Epithelial cell of prostate (primary cell): ENCODE measurements at regions not wholly inside any gene's neighbourhood (a gene's known extent, or its start where the extent isn't known, plus 50 kb on each side); places are given as distances from the start of the nearest gene placed in this dataset.

Source experiments
- DNase-seq: peaks from one replicate; pipeline ENCODE4 v3.0.0-alpha.2; 2011; ENCODE audit warnings: low read depth, low spot score
- H3K27ac ChIP-seq: fragments of 450-650 bp; 2 replicates; pipeline ENCODE4 v1.5.1; 2017; ENCODE audit warnings: mild to moderate bottlenecking

DNA sequence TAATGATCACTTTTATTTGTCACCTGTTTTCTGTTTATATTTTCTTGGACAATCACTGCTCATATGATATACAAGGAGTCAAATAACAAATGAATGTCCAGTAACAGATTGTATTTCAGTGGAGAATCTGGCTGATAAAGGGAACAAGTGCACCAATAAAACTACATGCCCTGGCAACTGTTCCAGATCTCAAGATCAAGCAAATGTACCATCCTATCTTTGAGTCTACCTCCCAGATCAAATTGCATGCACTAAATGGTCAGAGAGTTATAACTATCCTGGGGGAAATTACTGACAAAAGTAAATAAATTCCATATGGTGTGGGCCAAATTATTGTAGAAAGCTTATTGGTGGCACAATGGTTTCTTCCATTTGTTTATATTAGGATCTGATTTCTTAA, 452.8 kb downstream of the MBD2 start:
- H3K27ac ChIP-seq = no peak overlapping the region
- no peak for DNase-seq

DNA sequence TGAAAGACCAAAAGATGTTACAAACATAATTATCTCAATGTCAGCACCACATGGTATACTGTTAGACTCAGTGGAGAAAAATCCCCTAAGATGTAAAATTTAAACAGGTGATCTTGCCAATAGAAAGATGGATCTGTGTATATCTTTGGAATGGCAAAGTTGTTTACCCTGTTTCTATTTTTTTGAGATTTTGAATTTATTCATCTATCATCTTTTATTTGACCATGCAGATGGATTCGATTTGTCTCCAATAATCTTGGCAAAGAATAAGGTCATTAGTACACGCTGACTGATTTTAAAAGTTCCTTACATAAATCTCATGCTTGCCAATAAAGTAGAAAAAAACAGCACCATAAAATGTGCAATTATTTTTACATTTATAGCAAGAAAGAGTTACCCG, 459.3 kb downstream of the MBD2 start:
- no peak overlapping the region for H3K27ac ChIP-seq
- DNase-seq = no peak

DNA sequence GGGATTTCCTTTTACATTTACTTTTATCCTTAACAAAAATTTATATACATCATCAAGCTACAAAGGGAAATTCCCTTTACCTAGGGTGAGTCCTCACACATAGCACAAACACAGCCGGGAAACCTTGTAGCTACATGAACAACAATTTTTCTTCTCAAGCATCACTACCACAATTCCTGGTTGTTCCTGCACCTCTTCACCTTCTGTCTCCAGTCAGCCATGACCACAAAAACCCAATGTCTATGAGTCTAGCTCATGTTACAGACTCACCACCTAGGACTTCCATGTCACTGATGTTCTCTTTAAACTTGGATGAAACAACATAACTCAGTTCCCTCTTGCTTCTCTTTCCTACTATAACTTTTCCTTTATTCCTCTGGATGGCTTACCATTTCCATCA, 460.4 kb downstream of the MBD2 start:
- no peak for DNase-seq
- no peak overlapping the region for H3K27ac ChIP-seq

DNA sequence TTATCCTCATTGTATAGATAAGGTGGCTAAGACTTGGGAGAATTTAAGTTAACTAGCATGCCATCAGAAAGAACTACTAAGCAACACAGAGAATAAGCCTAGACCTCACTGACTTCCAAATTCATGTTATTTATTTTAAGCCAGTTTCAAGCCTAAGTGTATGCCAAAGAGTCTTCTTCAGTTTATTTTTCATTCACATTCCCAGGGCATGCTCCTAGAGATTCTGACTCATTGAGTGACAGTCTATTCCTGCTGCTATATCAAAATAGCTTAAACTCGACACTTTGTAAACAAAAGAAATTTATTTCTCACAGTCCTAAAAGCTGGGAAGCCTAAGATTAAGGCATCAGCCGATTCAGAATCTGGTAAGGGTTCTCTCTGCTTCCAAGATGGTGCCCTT, 467.1 kb downstream of the MBD2 start:
- no peak for DNase-seq
- H3K27ac ChIP-seq = no peak overlapping the region

DNA sequence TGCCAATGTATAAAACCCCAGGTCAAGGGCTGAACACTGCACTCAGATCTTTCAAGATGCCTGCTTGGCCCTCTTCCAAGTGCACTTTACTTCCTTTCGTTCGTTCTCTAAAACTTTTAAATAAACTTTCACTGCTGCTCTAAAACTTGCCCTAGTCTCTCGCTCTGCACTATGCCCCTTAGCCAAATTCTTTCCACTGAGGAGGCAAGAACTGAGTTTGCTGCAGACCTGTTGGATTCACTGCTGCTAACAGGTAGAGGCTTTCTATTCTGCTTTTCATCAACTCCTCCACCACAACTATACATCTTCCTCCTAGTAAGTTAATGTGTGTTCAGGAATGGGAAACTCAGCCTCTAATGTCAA, 467.9 kb downstream of the MBD2 start:
- no peak overlapping the region for H3K27ac ChIP-seq
- no peak for DNase-seq

DNA sequence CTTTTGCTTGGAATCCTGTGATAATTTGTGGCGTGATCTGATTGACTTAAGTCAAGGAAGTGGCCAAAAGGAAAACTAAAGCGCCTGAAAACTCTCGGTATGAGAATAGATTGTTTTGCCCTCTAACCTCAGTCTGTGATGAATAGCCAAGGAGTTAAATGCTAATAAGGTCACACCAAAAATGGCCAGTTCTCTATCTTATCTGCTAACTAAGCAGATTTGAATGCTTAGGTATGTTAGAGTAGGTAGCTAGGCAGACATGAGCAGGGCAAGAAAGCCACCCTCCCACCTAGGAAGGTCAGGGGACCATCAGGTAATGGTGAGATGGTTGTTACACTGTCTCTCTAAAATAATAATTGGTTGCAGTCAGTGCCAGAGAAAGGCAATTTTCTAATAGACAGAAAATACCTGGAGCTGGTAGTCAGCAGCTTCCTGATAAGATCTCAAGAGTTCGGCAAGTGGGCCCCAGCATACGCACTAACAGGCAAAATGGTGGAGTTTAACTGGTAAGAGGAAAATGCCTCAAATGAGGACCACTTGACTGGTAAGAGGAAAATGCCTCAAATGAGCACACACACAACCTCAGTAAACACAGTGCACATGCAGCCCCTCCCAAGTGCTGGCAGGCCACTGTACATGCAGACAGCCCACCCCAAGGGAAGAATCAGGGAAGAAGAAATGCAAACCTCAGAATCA, 468.4 kb downstream of the MBD2 start:
- no peak for DNase-seq

DNA sequence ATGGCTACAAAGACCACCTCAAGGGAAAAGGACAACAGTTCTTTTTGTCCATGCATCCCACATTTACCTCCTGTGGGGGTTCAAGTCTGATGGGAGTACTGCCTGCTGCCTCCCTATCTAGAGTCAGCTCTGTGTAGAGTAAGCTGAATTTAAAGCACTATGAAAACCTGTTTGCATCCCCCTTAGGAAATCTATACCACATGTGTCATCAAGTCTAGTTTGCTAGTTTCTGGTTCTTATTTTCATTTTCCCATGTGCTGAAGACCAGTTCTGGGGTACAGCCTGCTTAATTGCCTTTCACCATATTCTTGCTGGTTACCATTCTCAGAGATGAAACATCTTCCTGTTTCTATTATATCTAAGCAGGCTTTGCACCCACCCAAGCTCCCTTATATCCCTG, 470.3 kb downstream of the MBD2 start:
- H3K27ac ChIP-seq = no peak overlapping the region
- no peak for DNase-seq

More for the DNA sequence above, 468.4 kb downstream of the MBD2 start:
- H3K27ac ChIP-seq = no peak overlapping the region

DNA sequence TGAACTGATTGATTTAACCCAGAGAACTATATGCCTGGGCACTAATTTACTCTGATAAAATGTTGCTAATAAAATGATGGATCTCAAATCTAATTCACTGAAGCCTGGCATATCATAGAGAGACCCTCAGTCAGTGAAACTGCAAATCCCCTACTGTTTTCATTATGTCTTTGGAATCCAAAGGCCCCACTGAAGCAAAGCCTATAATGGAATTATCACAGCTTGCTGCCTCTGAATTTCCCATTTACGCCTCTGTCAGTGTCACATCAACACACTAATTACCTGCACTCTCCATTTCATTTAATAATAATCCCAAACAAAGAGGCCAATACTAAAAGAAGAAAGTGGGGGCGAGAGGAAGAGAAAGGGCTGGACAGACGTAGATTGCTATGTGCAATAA, 470.9 kb downstream of the MBD2 start:
- DNase-seq = no peak
- no peak overlapping the region for H3K27ac ChIP-seq

DNA sequence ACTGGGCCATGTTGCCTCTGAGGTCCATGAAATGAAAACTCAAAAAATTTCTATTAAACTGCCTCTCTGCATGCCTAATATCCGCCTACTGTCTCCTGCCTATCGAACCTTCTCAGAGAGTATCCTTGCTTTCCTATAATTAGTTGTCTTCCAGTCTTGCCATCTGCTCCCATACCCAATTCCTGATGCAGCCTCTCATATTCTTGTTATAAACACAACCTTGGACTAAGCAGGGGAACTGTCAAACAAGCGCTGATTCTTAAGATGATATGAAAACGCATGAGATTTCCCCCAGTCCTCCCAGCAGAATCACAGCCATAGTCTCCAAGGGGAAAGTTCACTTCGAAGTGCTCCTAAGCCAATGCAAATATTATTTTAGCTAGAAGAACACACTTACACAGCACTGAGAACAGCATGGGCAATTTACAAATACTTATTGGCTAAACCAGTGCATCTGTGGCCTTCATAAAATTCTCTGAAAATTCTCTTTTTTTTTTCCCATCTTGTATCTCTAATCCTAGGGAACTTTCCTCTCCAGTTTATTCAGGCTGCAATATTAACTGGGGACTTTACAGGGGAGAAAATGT, 471.6 kb downstream of the MBD2 start:
- DNase-seq = no peak
- no peak overlapping the region for H3K27ac ChIP-seq

DNA sequence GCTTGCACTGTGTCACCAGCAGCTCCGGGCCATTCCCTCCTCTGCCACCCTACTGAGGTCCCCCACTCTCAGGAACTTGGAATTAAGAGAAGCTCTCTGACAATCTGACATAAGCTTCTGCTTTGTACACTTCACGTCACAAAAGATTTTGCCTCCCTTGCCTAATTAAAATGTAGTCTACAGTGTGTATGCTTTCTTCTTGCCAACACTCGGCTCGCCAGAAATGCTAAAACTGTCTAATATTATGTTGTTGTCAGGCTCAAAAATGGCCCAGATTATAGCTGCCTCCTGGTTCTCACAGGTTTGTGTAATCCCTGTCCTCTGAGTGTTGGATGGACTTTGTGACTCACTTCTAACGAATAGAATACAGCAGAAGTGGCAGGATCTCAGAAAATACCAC, 474.7 kb downstream of the MBD2 start:
- no peak for DNase-seq

DNA sequence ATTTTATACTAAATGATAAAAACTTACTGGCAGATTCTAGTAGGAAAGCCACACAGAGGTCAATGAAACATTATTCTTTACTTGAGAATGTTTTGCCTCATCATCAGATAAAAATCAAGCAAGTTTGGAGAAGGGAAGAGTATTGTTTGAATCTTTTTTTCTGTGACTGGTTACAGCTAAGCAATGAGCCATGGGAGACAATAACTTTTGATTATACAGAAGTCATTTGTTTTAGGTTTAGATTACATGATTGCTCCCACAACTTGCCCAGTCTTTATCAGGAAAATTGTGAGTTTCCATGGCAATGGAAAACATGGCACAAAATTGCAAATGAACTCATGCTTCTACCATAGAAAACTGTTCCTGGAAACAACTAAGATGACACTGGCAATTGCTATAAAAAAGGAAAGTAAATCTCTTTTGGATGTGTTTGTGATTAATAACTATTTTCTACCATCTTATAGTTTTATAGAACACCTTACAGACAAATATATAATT, 476.8 kb downstream of the MBD2 start:
- DNase-seq = no peak
- no peak overlapping the region for H3K27ac ChIP-seq

More for the DNA sequence above, 474.7 kb downstream of the MBD2 start:
- H3K27ac ChIP-seq = no peak overlapping the region

DNA sequence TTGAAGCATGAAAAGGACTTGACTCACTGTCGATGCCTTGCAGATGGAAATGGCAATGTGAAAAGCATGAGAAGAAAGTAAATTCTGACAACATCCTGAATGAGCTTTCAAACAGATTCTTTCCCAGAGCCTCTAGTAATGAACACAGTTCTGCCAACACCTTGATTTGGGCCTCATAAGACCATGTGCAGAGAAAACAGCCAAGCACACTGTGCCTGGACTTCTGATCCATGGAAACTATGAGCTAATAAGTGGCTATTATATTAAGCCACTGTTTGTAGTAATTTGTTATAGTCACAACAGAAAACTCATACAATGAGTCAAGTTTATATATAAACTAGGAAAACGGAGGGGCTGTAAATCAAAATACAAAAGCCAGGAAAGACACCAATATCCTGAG, 477.3 kb downstream of the MBD2 start:
- DNase-seq = no peak
- no peak overlapping the region for H3K27ac ChIP-seq

DNA sequence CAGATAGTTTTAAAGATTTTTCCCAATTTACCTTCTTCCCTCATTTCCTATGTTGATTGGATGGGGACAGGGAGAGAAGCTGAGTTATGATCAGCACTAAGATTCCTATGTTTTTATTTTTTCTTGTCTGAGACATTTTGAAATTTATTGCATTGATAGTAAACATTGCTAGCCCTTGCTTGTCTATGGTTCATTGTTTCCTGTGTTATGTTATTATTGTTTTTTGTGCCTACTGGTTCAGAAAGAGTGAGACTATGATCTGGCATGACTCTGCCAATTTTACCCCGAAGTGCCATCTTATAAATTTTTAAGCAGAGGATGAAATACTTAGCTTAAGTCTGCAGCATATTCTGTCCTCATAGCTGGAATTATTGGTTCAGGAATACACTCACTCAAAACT, 478.5 kb downstream of the MBD2 start:
- H3K27ac ChIP-seq = peak overlapping the region; percentile 67
- no peak for DNase-seq

DNA sequence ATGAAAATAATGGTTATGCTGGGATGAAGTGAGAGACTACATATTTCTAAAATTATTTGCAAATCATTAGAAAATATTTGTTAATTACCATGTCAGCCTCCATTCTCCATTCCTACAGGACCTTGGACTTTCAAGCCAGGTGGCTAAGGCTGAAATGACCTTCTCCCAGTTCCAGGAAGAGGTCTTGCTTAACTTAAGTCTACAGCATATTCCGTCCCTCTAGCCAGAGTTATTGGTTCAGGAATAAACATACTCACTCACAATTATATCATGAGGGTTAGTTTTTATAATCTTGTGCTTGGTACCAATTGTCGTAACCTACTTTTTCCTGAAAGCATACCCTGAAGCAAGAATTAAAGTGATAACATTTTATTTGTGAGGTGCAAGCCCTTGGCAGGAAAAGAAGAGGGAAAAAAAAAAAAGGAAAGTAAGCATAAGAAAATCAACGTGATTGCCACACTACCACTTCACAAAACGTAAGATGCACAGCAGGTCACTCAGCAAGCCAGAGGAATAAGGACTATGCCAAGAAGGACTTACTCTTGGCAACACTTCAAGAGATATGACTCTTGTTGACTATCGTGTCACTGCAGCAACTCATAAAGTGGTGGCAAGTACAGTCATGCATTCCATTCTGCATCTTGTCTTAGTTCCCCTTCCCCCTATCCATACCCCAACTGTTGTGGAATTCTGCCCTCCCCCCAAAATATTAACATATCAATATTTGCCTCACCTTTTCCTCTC, 479.1 kb downstream of the MBD2 start:
- DNase-seq = peak; percentile 60
- H3K27ac ChIP-seq = peak overlapping the region; percentile 67

DNA sequence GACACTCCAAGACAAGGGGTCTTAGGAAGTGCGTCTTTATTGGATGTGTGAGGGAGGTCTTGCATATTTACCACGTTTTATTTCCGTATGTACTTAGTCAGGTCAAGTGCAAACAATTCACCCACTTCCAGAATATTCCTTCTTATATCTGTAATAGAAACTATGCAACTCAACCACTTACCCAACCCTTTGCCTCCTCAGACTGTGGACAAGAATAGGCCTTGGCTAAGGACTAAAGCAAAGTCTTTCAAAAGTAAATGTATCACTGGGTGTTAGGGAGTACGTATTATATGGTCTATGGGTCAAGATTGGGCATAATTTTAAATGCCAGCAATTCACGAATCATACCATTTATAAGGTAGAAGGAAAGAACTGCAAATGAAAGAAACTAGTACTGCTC, 484.8 kb downstream of the MBD2 start:
- DNase-seq = no peak
- H3K27ac ChIP-seq = no peak overlapping the region

DNA sequence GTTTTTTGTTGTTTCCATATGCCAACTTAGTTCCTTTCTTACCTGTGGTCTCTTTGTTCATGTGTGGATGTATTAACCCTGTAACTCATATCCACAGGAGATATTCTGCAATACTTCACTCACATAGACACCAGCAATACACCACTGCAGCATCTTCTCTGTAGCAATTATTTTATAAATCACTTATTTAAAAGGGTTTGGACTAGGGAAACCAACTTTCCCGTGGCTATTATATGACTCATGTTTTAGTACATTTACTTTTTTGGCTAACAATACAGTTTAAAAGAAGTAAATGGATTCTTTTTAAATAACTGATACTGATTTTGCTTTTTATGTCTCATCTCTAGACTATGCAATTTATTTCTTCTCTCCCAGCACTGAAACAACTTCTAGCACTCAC, 488.9 kb downstream of the MBD2 start:
- no peak overlapping the region for H3K27ac ChIP-seq

DNA sequence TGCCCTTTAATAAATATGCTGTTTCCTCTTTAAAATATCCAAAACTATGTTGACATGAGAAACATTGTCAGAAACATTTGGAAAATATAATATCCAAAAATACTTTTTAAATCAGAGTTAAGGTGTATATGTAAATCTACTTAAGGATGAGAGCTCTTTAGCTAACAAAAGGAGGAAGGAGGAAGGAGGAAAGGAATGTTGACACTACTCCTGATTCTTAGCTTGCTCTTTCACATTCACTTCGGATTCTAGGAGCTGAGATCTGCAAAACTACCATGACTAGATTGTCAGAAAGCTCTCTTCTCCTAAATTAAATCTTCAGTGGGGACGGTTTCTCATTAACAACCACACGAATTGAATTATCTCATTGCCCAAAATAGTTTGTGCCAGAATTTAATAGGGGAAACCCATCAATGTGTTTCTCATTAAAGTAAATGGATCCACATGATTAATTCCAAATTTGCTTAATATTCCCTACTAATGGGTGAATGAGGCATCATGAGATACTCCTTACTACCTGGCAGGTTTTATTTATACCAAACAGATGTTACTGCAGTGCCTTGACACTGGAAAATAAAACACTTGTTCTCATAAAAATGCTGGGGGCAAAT, 509.1 kb downstream of the MBD2 start:
- no peak for DNase-seq
- no peak overlapping the region for H3K27ac ChIP-seq

More for the DNA sequence above, 488.9 kb downstream of the MBD2 start:
- DNase-seq = no peak

DNA sequence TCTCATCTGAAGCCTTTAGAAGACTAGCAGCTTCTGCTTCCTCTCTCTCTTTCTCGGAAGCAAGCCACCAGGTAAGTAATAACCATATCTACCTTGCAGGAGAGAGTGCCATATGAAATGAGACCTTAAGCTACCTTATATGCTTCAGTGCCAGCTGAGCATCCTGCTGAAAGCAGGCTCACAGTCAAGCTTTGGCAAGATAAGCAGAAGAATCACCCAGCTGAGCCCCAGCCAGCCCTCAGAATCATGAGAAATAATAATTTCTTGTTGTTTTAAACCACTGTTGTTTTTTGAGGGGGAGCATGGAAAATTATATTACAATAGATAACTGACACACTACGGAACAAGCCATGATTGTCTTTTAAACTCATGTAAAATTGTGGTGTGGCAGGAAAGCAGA, 514.4 kb downstream of the MBD2 start:
- no peak for DNase-seq
- no peak overlapping the region for H3K27ac ChIP-seq

DNA sequence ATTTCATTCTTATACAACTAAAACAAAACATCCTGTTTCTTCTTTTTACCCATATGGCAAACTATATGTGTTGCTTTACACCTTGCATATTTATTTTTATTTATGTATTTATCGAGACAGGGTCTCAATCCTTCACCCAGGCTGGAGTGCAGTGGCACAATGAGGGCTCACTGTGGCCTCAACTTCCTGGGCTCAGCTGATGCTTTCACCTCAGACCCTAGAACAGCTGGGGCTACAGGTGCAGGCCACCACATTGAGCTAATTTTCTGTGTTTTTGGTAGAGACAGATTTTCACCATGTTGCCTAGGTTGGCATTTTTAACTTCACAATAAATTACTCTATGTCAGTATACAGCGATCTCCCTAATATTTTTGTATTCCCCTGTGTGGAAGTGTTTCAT, 522.0 kb downstream of the MBD2 start:
- no peak overlapping the region for H3K27ac ChIP-seq
- DNase-seq = no peak

DNA sequence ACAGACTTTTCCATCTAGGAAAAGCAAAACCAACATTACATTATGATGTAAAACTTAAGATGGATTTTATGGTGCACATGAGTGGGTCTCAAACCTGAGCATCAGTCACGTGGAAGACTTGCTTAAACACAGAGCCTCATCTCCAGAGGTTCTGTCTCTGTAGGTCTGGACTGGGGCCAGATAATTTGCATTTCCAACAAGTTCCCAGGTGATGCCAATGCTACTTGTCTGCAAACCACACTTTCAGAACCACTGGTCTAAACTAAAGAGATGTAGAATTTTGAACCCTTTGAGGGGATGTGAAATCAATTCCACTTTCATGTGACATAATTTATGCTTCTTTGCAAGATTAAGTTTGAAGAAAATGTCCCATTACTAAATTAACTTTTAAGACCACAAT, 522.8 kb downstream of the MBD2 start:
- DNase-seq = no peak
- H3K27ac ChIP-seq = no peak overlapping the region

DNA sequence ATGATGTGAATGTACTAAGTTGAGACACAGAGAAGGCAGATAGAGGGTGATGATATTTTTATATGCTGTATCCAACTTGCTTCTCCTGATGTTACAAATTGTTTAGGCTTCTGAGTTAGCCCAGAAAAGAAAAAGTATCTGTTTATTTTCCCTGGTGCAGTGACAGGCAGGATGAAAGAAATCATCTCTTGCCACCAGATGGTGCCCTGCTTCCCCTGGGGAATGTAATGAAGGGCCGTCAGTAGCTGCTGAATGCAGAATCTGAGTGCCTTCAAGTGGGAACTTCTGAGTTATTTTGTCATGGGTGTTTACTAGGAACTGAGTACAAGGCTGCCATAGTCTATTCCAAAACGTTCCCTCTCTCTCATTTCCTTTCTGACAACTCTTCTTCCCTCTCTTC, 525.6 kb downstream of the MBD2 start:
- H3K27ac ChIP-seq = no peak overlapping the region
- DNase-seq = peak; percentile 1
